Stomach (tissue), 8 donors: ENCODE measurements at regions not wholly inside any gene's neighbourhood (a gene's known extent, or its start where the extent isn't known, plus 50 kb on each side); places are given as distances from the start of the nearest gene placed in this dataset.

ENCODE experiments used
- DNase-seq, 2 donors: peaks; one replicate each; pipeline versions ENCODE4 v3.0.0 to v3.0.0-alpha.2; 2013 to 2019
- H3K27ac ChIP-seq, 5 donors: fragments of 200-600 bp in 4 of 5; sonication (generic) in 4 of 5; one replicate each; pipeline ENCODE4 v1.5.1; 2013 to 2019; ENCODE audit warnings: mild to moderate bottlenecking in 1 of 5, moderate library complexity in 1 of 5
- H3K27me3 ChIP-seq, 3 donors: fragments of 200-600 bp; sonication (generic); one replicate each; pipeline ENCODE4 v1.5.1; 2017 to 2019; ENCODE audit warnings: mixed run types in 1 of 3
- H3K36me3 ChIP-seq, 4 donors: fragments of 200-600 bp; sonication (generic); 1 replicate in 3 of 4; 2 replicates in 1 of 4; pipeline ENCODE4 v1.5.1; 2016 to 2019
- H3K4me1 ChIP-seq, 4 donors: fragments of 200-600 bp; sonication (generic); one replicate each; pipeline ENCODE4 v1.5.1; 2016 to 2019
- H3K4me3 ChIP-seq, 4 donors: fragments of 200-600 bp; sonication (generic) in 3 of 4; one replicate each; pipeline ENCODE4 v1.5.1; 2016 to 2019; ENCODE audit warnings: mild to moderate bottlenecking in 1 of 4
- H3K9me3 ChIP-seq, 4 donors: fragments of 200-600 bp; sonication (generic); one replicate each; pipeline ENCODE4 v1.5.1; 2016 to 2019
- EP300 ChIP-seq: sonication (generic); formaldehyde crosslinking; IDR thresholded peaks from one replicate; pipeline ENCODE4 v1.6.1; 2017; ENCODE audit warnings: antibody characterized with exemption
- POLR2A ChIP-seq, 4 donors: fragments of 450-650 bp; IDR thresholded peaks; one replicate each; pipeline ENCODE4 v1.6.1; 2016; ENCODE audit warnings: antibody characterized with exemption in 4 of 4, control low read depth in 2 of 4, mild to moderate bottlenecking in 1 of 4, moderate library complexity in 1 of 4
- POLR2AphosphoS5 ChIP-seq, 3 donors: sonication (generic); formaldehyde crosslinking; IDR thresholded peaks; one replicate each; pipeline ENCODE4 v1.6.1; 2016; ENCODE audit warnings: antibody characterized with exemption in 3 of 3
- WGBS, 5 donors: extraction: QIAGEN DNeasy Blood & Tissue Kit in 3 of 5; methylation state at CpG; one replicate each; pipeline versions ENCODE4 v1.1.5 to v1.1.7; 2013 to 2018; 5-methylcytosine and 5-hydroxymethylcytosine counted together
- intact Hi-C: fragments of 100-400 bp; cut with DNase I; formaldehyde crosslinking; loops from one replicate; pipeline ENCODE4 v1.15.1; 2023; ENCODE audit warnings: low total_unique reads
- TF ChIP-seq, protein P1 (sequence below), 7 experiments: fragments of 450-650 bp in 4 of 7; fragments of 200-600 bp in 3 of 7; sonication (generic) in 3 of 7; IDR thresholded peaks; one replicate each; pipeline ENCODE4 v1.5.1; 2016 to 2019; ENCODE audit warnings: antibody characterized with exemption in 7 of 7, control low read depth in 2 of 7, mild to moderate bottlenecking in 1 of 7
- donor health status: healthy with polysubstance abuse.
- donor health status: Bipolar disorder and iron deficiency.
- donor health status: healthy.

DNA sequence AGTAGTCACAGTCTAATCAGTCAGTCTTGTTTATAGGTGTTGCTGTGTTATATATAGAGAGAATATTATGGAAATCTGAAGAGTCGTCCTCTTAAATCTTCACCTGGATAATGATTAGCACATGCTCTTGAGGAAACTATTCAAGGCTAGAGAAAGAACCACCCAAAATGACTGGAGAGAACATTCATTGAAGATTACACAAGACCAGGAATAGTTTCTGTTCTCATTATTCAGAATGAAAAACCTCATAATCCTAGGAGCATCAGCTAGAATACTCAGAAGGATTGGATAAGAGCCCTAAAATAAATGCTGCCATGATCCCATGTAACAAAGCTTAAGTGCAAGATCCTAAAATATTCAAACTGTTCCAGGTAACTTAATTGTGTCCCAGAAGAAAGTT, 278.2 kb upstream of the PREP start:
- H3K9me3 ChIP-seq = peaks cover 0 to 8% (median 4%) of the 10 kb centered on the region in 4 donors
- TF ChIP-seq POLR2A (IDR thresholded peaks at IDR 0.05) (no peak), POLR2AphosphoS5 (IDR thresholded peaks at IDR 0.05) (no peak), EP300 (no peak)
- TF ChIP-seq, protein P1, sequence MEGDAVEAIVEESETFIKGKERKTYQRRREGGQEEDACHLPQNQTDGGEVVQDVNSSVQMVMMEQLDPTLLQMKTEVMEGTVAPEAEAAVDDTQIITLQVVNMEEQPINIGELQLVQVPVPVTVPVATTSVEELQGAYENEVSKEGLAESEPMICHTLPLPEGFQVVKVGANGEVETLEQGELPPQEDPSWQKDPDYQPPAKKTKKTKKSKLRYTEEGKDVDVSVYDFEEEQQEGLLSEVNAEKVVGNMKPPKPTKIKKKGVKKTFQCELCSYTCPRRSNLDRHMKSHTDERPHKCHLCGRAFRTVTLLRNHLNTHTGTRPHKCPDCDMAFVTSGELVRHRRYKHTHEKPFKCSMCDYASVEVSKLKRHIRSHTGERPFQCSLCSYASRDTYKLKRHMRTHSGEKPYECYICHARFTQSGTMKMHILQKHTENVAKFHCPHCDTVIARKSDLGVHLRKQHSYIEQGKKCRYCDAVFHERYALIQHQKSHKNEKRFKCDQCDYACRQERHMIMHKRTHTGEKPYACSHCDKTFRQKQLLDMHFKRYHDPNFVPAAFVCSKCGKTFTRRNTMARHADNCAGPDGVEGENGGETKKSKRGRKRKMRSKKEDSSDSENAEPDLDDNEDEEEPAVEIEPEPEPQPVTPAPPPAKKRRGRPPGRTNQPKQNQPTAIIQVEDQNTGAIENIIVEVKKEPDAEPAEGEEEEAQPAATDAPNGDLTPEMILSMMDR (IDR thresholded peaks at IDR 0.05) = no peak
- intact Hi-C loops = no loop called here
- H3K27me3 ChIP-seq = no peaks in the 10 kb centered on the region
- H3K27ac ChIP-seq = no peak overlapping the region
- WGBS, 5 donors = 81 to 94% (median 92%) methylated on average over 1 of the region's 1 CpG
- H3K4me1 ChIP-seq = no peaks in the 10 kb centered on the region
- no peak for DNase-seq
- no peak overlapping the region for H3K4me3 ChIP-seq
- H3K36me3 ChIP-seq = no peaks in the 10 kb centered on the region

DNA sequence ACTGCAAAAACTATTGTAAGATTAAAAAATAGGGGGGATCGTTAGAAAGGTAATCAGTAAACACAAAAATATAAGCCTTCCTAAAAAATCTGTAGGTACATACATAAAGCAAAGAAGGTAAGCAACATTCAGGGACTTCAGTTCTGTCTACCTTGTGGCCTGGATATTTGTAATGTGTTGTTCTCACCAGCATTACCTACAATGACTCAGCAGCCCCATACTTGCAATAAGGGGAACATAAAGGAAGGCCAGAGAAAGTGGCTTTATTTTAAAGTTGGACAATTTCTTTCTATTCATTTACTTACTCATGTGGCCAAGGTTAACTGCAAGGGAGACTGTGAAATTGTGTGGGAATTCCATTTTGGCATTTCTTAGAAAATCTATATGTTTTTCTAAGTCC, 277.2 kb upstream of the PREP start:
- intact Hi-C loops = no loop called here
- no peak for DNase-seq
- no peak for TF ChIP-seq POLR2A (IDR thresholded peaks at IDR 0.05)
- no peak for TF ChIP-seq POLR2AphosphoS5 (IDR thresholded peaks at IDR 0.05)
- TF ChIP-seq, protein P1 (IDR thresholded peaks at IDR 0.05) = no peak
- no peak for TF ChIP-seq EP300
- no peak overlapping the region for H3K4me3 ChIP-seq
- H3K27me3 ChIP-seq = no peaks in the 10 kb centered on the region
- peaks cover 0 to 3% (median 0%) of the 10 kb centered on the region in 4 donors for H3K9me3 ChIP-seq
- H3K4me1 ChIP-seq = no peaks in the 10 kb centered on the region
- 55 to 86% (median 76%) methylated on average over 1 of the region's 1 CpG for WGBS, 5 donors
- no peaks in the 10 kb centered on the region for H3K36me3 ChIP-seq
- H3K27ac ChIP-seq = no peak overlapping the region

DNA sequence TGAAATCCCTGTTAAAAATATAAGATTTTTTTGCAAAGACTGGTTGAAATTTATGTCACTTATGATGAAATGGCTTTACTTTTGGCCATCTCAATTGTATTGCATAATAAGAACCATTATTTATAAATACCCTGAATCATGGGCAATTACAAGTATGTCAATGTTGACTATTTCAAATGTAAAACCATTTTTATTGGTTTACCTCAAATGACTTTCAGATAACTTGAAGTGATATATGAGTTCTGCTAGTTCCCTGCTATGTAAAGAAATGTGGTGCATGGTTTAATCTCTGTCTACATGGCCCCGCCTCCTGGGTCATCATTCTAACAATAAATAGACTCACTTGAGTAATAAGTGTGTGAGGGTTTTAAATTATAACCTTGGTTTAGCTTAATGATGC, 275.6 kb upstream of the PREP start:
- H3K27me3 ChIP-seq = no peaks in the 10 kb centered on the region
- no peaks in the 10 kb centered on the region for H3K4me1 ChIP-seq
- DNase-seq = no peak
- H3K36me3 ChIP-seq = no peaks in the 10 kb centered on the region
- 61 to 83% (median 67%) methylated on average over 1 of the region's 1 CpG for WGBS, 5 donors
- intact Hi-C loops = no loop called here
- no peak overlapping the region for H3K4me3 ChIP-seq
- TF ChIP-seq, protein P1 (IDR thresholded peaks at IDR 0.05) = no peak
- TF ChIP-seq EP300 (no peak), POLR2A (IDR thresholded peaks at IDR 0.05) (no peak), POLR2AphosphoS5 (IDR thresholded peaks at IDR 0.05) (no peak)
- H3K27ac ChIP-seq = no peak overlapping the region
- H3K9me3 ChIP-seq = peaks cover 0 to 3% (median 0%) of the 10 kb centered on the region in 4 donors

DNA sequence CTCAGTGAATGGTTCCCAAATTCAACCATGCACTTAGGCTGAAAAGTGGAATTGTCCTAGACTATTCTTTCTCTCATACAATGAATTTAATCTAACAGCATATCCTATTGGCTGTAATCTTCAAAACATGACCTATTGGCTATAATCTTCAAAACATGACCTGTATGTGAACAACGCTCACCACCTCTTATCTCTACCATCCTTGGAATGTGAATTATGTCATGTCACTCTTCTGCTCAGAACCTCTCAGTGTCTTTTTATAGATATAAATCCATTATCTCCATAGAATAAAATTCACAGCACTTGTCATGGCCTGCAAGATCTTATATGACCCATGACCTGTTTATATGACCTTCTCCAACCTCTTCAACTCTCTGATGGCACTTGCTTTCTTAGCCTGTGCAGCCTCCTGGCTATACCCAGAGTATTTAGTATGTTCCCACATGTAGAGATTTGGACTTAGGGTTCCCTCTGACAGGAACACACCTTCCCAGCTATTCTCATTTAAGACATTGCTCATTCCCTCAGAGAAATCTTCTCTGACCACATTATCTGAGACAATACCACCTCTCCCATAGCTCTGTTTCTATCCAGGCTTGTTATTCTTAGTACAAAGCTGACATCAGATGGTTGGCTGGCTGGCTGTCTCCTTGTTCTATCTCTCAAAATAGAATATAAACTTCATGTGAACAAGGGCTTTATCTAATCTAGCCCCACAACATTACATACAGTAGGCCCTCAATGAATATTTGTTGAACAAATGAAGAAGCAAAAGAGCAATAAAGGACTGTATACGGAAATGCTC, 275.0 kb upstream of the PREP start:
- H3K27me3 ChIP-seq = no peaks in the 10 kb centered on the region
- DNase-seq = no peak
- no peak overlapping the region for H3K27ac ChIP-seq
- no peaks in the 10 kb centered on the region for H3K4me1 ChIP-seq
- H3K36me3 ChIP-seq = no peaks in the 10 kb centered on the region
- intact Hi-C loops = no loop called here
- 64 to 88% (median 75%) methylated on average over 2 of the region's 2 CpGs for WGBS, 5 donors
- TF ChIP-seq, protein P1 (IDR thresholded peaks at IDR 0.05) = no peak
- TF ChIP-seq POLR2AphosphoS5 (IDR thresholded peaks at IDR 0.05) (no peak), EP300 (no peak), POLR2A (IDR thresholded peaks at IDR 0.05) (no peak)
- peaks cover 0 to 3% (median 0%) of the 10 kb centered on the region in 4 donors for H3K9me3 ChIP-seq
- H3K4me3 ChIP-seq = no peak overlapping the region
